WTC11 (cell line): ENCODE measurements at regions not wholly inside any gene's neighbourhood (a gene's known extent, or its start where the extent isn't known, plus 50 kb on each side); places are given as distances from the start of the nearest gene placed in this dataset.
"Not testable (repeated sequence)": the region's sequence is repeated elsewhere in the genome, so short reads cannot be mapped to it uniquely, and the experiment has no call there.

ENCODE experiments used
- ATAC-seq: fragments of 200-7000 bp; cut with Tn5 transposase; 2 replicates; pipeline ENCODE4 v1.10.0; 2021; ENCODE audit warnings: mild to moderate bottlenecking, moderate library complexity
- CTCF ChIA-PET: fragments of 300-600 bp; sonication (Branson Sonifier 250); formaldehyde crosslinking; loops from one replicate; lab custom pipeline; 2021; ENCODE audit warnings: antibody characterized with exemption; lab: Charles Lee
- POLR2A ChIA-PET: fragments of 350-600 bp; sonication (Branson Sonifier 250); formaldehyde crosslinking; loops from one replicate; lab custom pipeline; 2021; ENCODE audit warnings: antibody characterized with exemption; lab: Charles Lee
- DNase-seq: peaks from one replicate; pipeline ENCODE4 v3.0.0; 2021; ENCODE audit warnings: low spot score
- H3K27ac Mint-ChIP-seq: 2 replicates; pipeline ENCODE4 v1.8.0; 2021; ENCODE audit warnings: mixed read lengths
- H3K27me3 Mint-ChIP-seq: 2 replicates; pipeline ENCODE4 v1.8.0; 2021; ENCODE audit warnings: low read depth, mild to moderate bottlenecking, moderate library complexity, mixed read lengths
- H3K36me3 Mint-ChIP-seq: 2 replicates; pipeline ENCODE4 v1.8.0; 2021; ENCODE audit warnings: mixed read lengths
- H3K4me1 Mint-ChIP-seq: 2 replicates; pipeline ENCODE4 v1.8.0; 2022; ENCODE audit warnings: mixed read lengths
- H3K4me3 Mint-ChIP-seq: 2 replicates; pipeline ENCODE4 v1.8.0; 2021; ENCODE audit warnings: mild to moderate bottlenecking, moderate library complexity, mixed read lengths
- H3K9me3 Mint-ChIP-seq: 2 replicates; pipeline ENCODE4 v1.8.0; 2021; ENCODE audit warnings: mixed read lengths
- ATF2 ChIP-seq: sonication (generic); formaldehyde crosslinking; IDR thresholded peaks from 2 replicates; pipeline ENCODE4 v1.8.1; 2022; ENCODE audit warnings: low read depth, missing genetic modification reagents, borderline replicate concordance
- ATF3 ChIP-seq: sonication (generic); formaldehyde crosslinking; conservative IDR thresholded peaks from 2 replicates; pipeline ENCODE4 v1.8.1; 2022; ENCODE audit warnings: mild to moderate bottlenecking, missing genetic modification reagents
- ATF6 ChIP-seq: sonication (generic); formaldehyde crosslinking; IDR thresholded peaks from 2 replicates; pipeline ENCODE4 v1.8.1; 2023; ENCODE audit warnings: mild to moderate bottlenecking, missing genetic modification reagents
- CDX4 ChIP-seq: fragments of 250-450 bp; sonication (Bioruptor Pico); IDR thresholded peaks from 2 replicates; pipeline ENCODE4 v1.9.0; 2021; ENCODE audit warnings: moderate library complexity, mild to moderate bottlenecking, inconsistent platforms, borderline replicate concordance
- CTCF ChIP-seq: fragments of 200-600 bp; IDR thresholded peaks from 2 replicates; pipeline ENCODE4 v1.8.0; 2022; ENCODE audit warnings: antibody characterized with exemption
- EMX1 ChIP-seq: fragments of 250-450 bp; sonication (Bioruptor Pico); IDR thresholded peaks from 2 replicates; pipeline ENCODE4 v1.8.0; 2021; ENCODE audit warnings: mild to moderate bottlenecking
- ETV6 ChIP-seq: sonication (generic); formaldehyde crosslinking; IDR thresholded peaks from 2 replicates; pipeline ENCODE4 v1.8.1; 2022; ENCODE audit warnings: mild to moderate bottlenecking, missing genetic modification reagents
- GTF2I ChIP-seq: fragments of 250-450 bp; sonication (Bioruptor Pico); conservative IDR thresholded peaks from 2 replicates; pipeline ENCODE4 v1.4.0; 2021; ENCODE audit warnings: mild to moderate bottlenecking
- HMGA2 ChIP-seq: fragments of 250-450 bp; sonication (Bioruptor Pico); IDR thresholded peaks from 2 replicates; pipeline ENCODE4 v1.4.0; 2021; ENCODE audit warnings: mild to moderate bottlenecking, moderate library complexity
- IRF1 ChIP-seq: sonication (generic); formaldehyde crosslinking; IDR thresholded peaks from 2 replicates; pipeline ENCODE4 v1.8.0; 2023; ENCODE audit warnings: missing genetic modification reagents
- MXD4 ChIP-seq: fragments of 250-450 bp; sonication (Bioruptor Pico); IDR thresholded peaks from 2 replicates; pipeline ENCODE4 v1.8.0; 2021; ENCODE audit warnings: mild to moderate bottlenecking, moderate library complexity, borderline replicate concordance
- NFE2L1 ChIP-seq: sonication (generic); formaldehyde crosslinking; IDR thresholded peaks from 2 replicates; pipeline ENCODE4 v1.8.1; 2023; ENCODE audit warnings: missing genetic modification reagents
- PRRX2 ChIP-seq: fragments of 250-450 bp; sonication (Bioruptor Pico); IDR thresholded peaks from 2 replicates; pipeline ENCODE4 v1.8.0; 2021; ENCODE audit warnings: mild to moderate bottlenecking
- ZBTB21 ChIP-seq: sonication (generic); formaldehyde crosslinking; IDR thresholded peaks from 2 replicates; pipeline ENCODE4 v1.8.1; 2023; ENCODE audit warnings: mild to moderate bottlenecking, missing genetic modification reagents, borderline replicate concordance
- ZMAT4 ChIP-seq: fragments of 250-450 bp; sonication (Bioruptor Pico); IDR thresholded peaks from 2 replicates; pipeline ENCODE4 v1.9.0; 2021; ENCODE audit warnings: mild to moderate bottlenecking
- ZNF532 ChIP-seq: fragments of 250-450 bp; sonication (Bioruptor Pico); IDR thresholded peaks from 2 replicates; pipeline ENCODE4 v1.9.0; 2021; ENCODE audit warnings: mild to moderate bottlenecking, borderline replicate concordance
- ZNF671 ChIP-seq: fragments of 250-450 bp; sonication (Bioruptor Pico); IDR thresholded peaks from 2 replicates; pipeline ENCODE4 v1.8.0; 2021; ENCODE audit warnings: mild to moderate bottlenecking

GRCh38 chr10:30701451-30702173, 72.1 kb upstream of the LYZL2 start (continued):
- TF ChIP-seq ZMAT4 (CRISPR knock-in tag), result no peak
- no peak for TF ChIP-seq IRF1 (CRISPR knock-in tag)
- no peak for TF ChIP-seq CDX4 (CRISPR knock-in tag)
- TF ChIP-seq EMX1, result no peak
- TF ChIP-seq ZNF671 (CRISPR knock-in tag), result no peak
- no peak for TF ChIP-seq MXD4 (CRISPR knock-in tag)
- no peak for TF ChIP-seq CTCF
- no peak for TF ChIP-seq ATF2 (CRISPR knock-in tag)
- no peak for TF ChIP-seq ZNF532 (CRISPR knock-in tag)
- no peak for TF ChIP-seq NFE2L1 (CRISPR knock-in tag)

GRCh38 chr10:30697806-30698205, 68.3 kb upstream of the LYZL2 start:
- no peak overlapping the region for H3K27ac Mint-ChIP-seq
- no peaks in the 10 kb centered on the region for H3K27me3 Mint-ChIP-seq
- no peak overlapping the region for H3K4me3 Mint-ChIP-seq
- peaks cover 36% of the 10 kb centered on the region for H3K4me1 Mint-ChIP-seq
- H3K36me3 Mint-ChIP-seq, result no peaks in the 10 kb centered on the region
- TF ChIP-seq ZBTB21 (CRISPR knock-in tag), result no peak
- TF ChIP-seq GTF2I (CRISPR knock-in tag), result no peak
- no peak for TF ChIP-seq ETV6
- no peak for TF ChIP-seq PRRX2 (CRISPR knock-in tag)
- TF ChIP-seq ATF3 (CRISPR knock-in tag), result no peak
- no peak for TF ChIP-seq NFE2L1 (CRISPR knock-in tag)
- no peak for TF ChIP-seq ATF6
- no peak for TF ChIP-seq HMGA2 (CRISPR knock-in tag)
- TF ChIP-seq, all 79 proteins: peak for 0
- CTCF ChIA-PET, result interaction anchor here (0.8 to 3.3 kb wide), 3 partner anchors 10 to 27 kb away, joined by 5 to 18 read pairs (median 6); no protein-coding TSS in a partner anchor
- no peaks in the 10 kb centered on the region for H3K9me3 Mint-ChIP-seq
- ATAC-seq (no peak), DNase-seq (no peak)
- POLR2A ChIA-PET, result no interaction called here

GRCh38 chr10:30697221-30697620, 67.7 kb upstream of the LYZL2 start:
- H3K9me3 Mint-ChIP-seq, ATAC-seq, DNase-seq, H3K27me3 Mint-ChIP-seq, POLR2A ChIA-PET, H3K27ac Mint-ChIP-seq, H3K36me3 Mint-ChIP-seq, H3K4me3 Mint-ChIP-seq: not testable (repeated sequence)
- H3K4me1 Mint-ChIP-seq, result peaks cover 33% of the 10 kb centered on the region
- CTCF ChIA-PET, result interaction anchor here (1.4 to 3.3 kb wide), 2 partner anchors 10 to 12 kb away, joined by 6 to 18 read pairs; no protein-coding TSS in a partner anchor
